Panc1 (cell line): ENCODE measurements at regions not wholly inside any gene's neighbourhood (a gene's known extent, or its start where the extent isn't known, plus 50 kb on each side); places are given as distances from the start of the nearest gene placed in this dataset.

Experiments used
- ATAC-seq: fragments of 200-7000 bp; cut with Tn5 transposase; 2 replicates; pipeline ENCODE4 v1.9.1; 2020; ENCODE audit warnings: mild to moderate bottlenecking, moderate library complexity
- BruUV-seq: library from RNA; stranded (reverse); fragments of 400-500 nt; replicated peaks from 2 replicates; lab custom pipeline; 2021; lab: Mats Ljungman, UMichigan
- CTCF ChIA-PET: fragments of 300-600 bp; sonication (Branson Sonifier 250); formaldehyde crosslinking; loops from one replicate; lab custom pipeline; 2022; ENCODE audit warnings: antibody characterized with exemption; lab: Charles Lee
- POLR2A ChIA-PET: fragments of 300-600 bp; sonication (Branson Sonifier 250); formaldehyde crosslinking; loops from one replicate; lab custom pipeline; 2022; ENCODE audit warnings: antibody characterized with exemption; lab: Charles Lee
- DNase-seq: peaks from one replicate; pipeline ENCODE4 v3.0.0-alpha.2; 2010; ENCODE audit warnings: low read depth, low spot score
- H3K27ac ChIP-seq: 2 replicates; pipeline ENCODE4 v1.5.1; 2011; ENCODE audit warnings: mild to moderate bottlenecking, low read length, inconsistent platforms
- H3K27me3 ChIP-seq: fragments of 200-500 bp; sonication (Bioruptor generic); 2 replicates; pipeline ENCODE4 v1.6.0; 2014; ENCODE audit warnings: low read length, inconsistent platforms; ENCODE audit not compliant: control insufficient read depth, insufficient read depth
- H3K36me3 ChIP-seq: fragments of 200-500 bp; sonication (Bioruptor generic); 2 replicates; pipeline ENCODE4 v1.5.1; 2014; ENCODE audit warnings: inconsistent platforms, mild to moderate bottlenecking, low read length, moderate library complexity; ENCODE audit not compliant: control insufficient read depth, insufficient read depth
- H3K4me1 ChIP-seq: 2 replicates; pipeline ENCODE4 v1.5.1; 2011; ENCODE audit warnings: inconsistent platforms, mild to moderate bottlenecking, low read length, moderate library complexity; ENCODE audit not compliant: control insufficient read depth, insufficient read depth
- H3K4me3 ChIP-seq, 2 experiments: 2 replicates each; pipeline ENCODE4 v1.5.1; 2011 to 2012; ENCODE audit warnings: low read depth in 2 of 2, low read length in 2 of 2, mild to moderate bottlenecking in 2 of 2, inconsistent platforms in 1 of 2, moderate library complexity in 1 of 2
- H3K9me3 ChIP-seq: fragments of 200-500 bp; sonication (Bioruptor generic); 2 replicates; pipeline ENCODE4 v1.5.1; 2014; ENCODE audit warnings: low read depth, mild to moderate bottlenecking, inconsistent platforms, low read length, moderate library complexity; ENCODE audit not compliant: control insufficient read depth, insufficient read depth
- POLR2AphosphoS5 ChIP-seq: IDR thresholded peaks from 2 replicates; pipeline ENCODE4 v1.6.1; 2012; ENCODE audit warnings: mild to moderate bottlenecking, low read depth, low read length, moderate library complexity
- SIN3A ChIP-seq: IDR thresholded peaks from 2 replicates; pipeline ENCODE4 v1.6.1; 2012; ENCODE audit warnings: low read depth, mild to moderate bottlenecking, low read length, moderate library complexity, borderline replicate concordance; ENCODE audit not compliant: insufficient read depth
- TCF7L2 ChIP-seq: IDR thresholded peaks from 2 replicates; pipeline ENCODE4 v1.6.1; 2011; ENCODE audit warnings: mild to moderate bottlenecking, low read depth, low read length, inconsistent platforms
- in situ Hi-C: cut with HindIII; loops from 2 replicates; pipeline ENCODE4 v1.10.0; 2016; ENCODE audit warnings: low sequenced_read_pairs, low pct_unique_long_range_greater_than_20kb
- intact Hi-C: fragments of 100-400 bp; cut with micrococcal nuclease; formaldehyde crosslinking; loops from one replicate; pipeline ENCODE4 v1.10.0; 2022; ENCODE audit not compliant: unreplicated experiment
- TF ChIP-seq, protein P1 (sequence below): fragments of 450-650 bp; IDR thresholded peaks from 2 replicates; pipeline ENCODE4 v1.5.1; 2017; ENCODE audit warnings: mild to moderate bottlenecking
- TF ChIP-seq, protein P2 (sequence below), 2 experiments: IDR thresholded peaks; 2 replicates each; pipeline ENCODE4 v1.6.1; 2011 to 2012; ENCODE audit warnings: low read depth in 2 of 2, control low read depth in 1 of 2, low read length in 1 of 2, mild to moderate bottlenecking in 1 of 2, moderate library complexity in 1 of 2; ENCODE audit not compliant: insufficient read depth in 1 of 2

DNA sequence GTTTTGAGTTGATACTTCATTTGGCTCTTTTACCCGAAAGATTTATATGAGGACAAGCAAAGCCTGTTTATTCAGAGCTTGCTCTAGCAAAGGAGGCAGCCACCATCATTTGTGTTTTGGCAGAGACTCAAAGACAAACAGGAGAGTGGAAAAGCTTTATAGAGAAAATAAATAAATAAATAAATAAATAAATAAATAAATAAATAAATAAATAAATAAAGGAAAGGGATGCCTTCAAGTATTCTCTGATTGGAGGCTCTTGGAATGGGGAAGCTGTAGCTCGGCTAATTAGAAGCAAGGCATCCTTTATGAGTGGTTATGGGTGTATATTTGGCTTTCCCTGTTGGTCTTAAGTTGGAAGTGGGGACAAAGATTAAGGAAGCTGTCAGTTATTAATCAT lies 229.8 kb downstream of the RASSF9 start:
- in situ Hi-C loops, result no loop called here
- no peaks in the 10 kb centered on the region for H3K36me3 ChIP-seq
- no peaks in the 10 kb centered on the region for H3K9me3 ChIP-seq
- H3K4me1 ChIP-seq, result no peaks in the 10 kb centered on the region
- BruUV-seq, result no TSS peak
- intact Hi-C loops, result no loop called here
- H3K27me3 ChIP-seq, result no peaks in the 10 kb centered on the region
- no peak overlapping the region for H3K27ac ChIP-seq
- POLR2A ChIA-PET, result no interaction called here
- H3K4me3 ChIP-seq, result no peak overlapping the region
- TF ChIP-seq, protein P1, sequence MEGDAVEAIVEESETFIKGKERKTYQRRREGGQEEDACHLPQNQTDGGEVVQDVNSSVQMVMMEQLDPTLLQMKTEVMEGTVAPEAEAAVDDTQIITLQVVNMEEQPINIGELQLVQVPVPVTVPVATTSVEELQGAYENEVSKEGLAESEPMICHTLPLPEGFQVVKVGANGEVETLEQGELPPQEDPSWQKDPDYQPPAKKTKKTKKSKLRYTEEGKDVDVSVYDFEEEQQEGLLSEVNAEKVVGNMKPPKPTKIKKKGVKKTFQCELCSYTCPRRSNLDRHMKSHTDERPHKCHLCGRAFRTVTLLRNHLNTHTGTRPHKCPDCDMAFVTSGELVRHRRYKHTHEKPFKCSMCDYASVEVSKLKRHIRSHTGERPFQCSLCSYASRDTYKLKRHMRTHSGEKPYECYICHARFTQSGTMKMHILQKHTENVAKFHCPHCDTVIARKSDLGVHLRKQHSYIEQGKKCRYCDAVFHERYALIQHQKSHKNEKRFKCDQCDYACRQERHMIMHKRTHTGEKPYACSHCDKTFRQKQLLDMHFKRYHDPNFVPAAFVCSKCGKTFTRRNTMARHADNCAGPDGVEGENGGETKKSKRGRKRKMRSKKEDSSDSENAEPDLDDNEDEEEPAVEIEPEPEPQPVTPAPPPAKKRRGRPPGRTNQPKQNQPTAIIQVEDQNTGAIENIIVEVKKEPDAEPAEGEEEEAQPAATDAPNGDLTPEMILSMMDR, result no peak
- TF ChIP-seq, protein P2, sequence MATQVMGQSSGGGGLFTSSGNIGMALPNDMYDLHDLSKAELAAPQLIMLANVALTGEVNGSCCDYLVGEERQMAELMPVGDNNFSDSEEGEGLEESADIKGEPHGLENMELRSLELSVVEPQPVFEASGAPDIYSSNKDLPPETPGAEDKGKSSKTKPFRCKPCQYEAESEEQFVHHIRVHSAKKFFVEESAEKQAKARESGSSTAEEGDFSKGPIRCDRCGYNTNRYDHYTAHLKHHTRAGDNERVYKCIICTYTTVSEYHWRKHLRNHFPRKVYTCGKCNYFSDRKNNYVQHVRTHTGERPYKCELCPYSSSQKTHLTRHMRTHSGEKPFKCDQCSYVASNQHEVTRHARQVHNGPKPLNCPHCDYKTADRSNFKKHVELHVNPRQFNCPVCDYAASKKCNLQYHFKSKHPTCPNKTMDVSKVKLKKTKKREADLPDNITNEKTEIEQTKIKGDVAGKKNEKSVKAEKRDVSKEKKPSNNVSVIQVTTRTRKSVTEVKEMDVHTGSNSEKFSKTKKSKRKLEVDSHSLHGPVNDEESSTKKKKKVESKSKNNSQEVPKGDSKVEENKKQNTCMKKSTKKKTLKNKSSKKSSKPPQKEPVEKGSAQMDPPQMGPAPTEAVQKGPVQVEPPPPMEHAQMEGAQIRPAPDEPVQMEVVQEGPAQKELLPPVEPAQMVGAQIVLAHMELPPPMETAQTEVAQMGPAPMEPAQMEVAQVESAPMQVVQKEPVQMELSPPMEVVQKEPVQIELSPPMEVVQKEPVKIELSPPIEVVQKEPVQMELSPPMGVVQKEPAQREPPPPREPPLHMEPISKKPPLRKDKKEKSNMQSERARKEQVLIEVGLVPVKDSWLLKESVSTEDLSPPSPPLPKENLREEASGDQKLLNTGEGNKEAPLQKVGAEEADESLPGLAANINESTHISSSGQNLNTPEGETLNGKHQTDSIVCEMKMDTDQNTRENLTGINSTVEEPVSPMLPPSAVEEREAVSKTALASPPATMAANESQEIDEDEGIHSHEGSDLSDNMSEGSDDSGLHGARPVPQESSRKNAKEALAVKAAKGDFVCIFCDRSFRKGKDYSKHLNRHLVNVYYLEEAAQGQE (IDR thresholded peaks at IDR 0.05; ENCODE audit: insufficient read depth in 1 of 2, low read depth in 2 of 2, low read length in 1 of 2), result no peak
- TF ChIP-seq POLR2AphosphoS5 (no peak), SIN3A (no peak), TCF7L2 (no peak)
- CTCF ChIA-PET, result no interaction called here
- ATAC-seq (no peak), DNase-seq (no peak)

DNA sequence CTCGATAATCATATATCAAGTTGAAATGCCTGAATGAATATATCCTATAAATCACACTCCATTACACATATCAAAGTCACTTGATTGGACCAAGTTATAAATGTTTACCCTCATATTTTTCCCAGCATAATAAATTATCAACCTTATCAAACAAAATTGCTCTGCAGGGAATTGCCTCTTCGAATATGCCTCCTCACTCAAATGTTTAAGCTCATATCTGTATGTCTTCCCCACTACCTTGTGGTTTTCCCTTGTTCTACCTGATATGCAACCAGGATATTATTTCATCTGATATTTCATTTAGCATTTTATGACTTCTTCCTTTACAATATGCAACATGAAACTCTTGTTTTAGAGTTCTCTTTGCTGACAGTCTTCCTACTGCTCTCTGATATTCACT lies 226.4 kb downstream of the RASSF9 start:
- no peak overlapping the region for H3K4me3 ChIP-seq
- in situ Hi-C loops, result no loop called here
- TF ChIP-seq TCF7L2, result no peak
- TF ChIP-seq, protein P1, result no peak
- no peak for TF ChIP-seq POLR2AphosphoS5
- H3K27me3 ChIP-seq, result no peaks in the 10 kb centered on the region
- H3K4me1 ChIP-seq, result no peaks in the 10 kb centered on the region
- ATAC-seq (no peak), DNase-seq (no peak)
- no TSS peak for BruUV-seq
- intact Hi-C loops, result no loop called here
- ChIA-PET CTCF (no interaction called here), POLR2A (no interaction called here)
- H3K36me3 ChIP-seq, result no peaks in the 10 kb centered on the region
- no peak overlapping the region for H3K27ac ChIP-seq
- no peaks in the 10 kb centered on the region for H3K9me3 ChIP-seq
